AG09309 (cell line): ENCODE measurements at regions not wholly inside any gene's neighbourhood (a gene's known extent, or its start where the extent isn't known, plus 50 kb on each side); places are given as distances from the start of the nearest gene placed in this dataset.
A peak's percentile ranks its signal among the peaks of the same experiment; 100 is the strongest.

Experiments used
- DNase-seq: peaks from one replicate; pipeline ENCODE4 v3.0.0-alpha.2; 2010; ENCODE audit warnings: low read depth
- H3K4me3 ChIP-seq: 2 replicates; pipeline ENCODE4 v1.5.1; 2011; ENCODE audit warnings: mild to moderate bottlenecking, low read depth, low read length, moderate library complexity; ENCODE audit not compliant: control insufficient read depth
- CTCF ChIP-seq: IDR thresholded peaks from 2 replicates; pipeline ENCODE4 v1.5.1; 2011; ENCODE audit warnings: mild to moderate bottlenecking, low read depth, low read length, inconsistent platforms; ENCODE audit not compliant: insufficient read depth, control insufficient read depth; ENCODE audit errors: missing control alignments

GRCh38 chr17:72536788-72537187 is 416.0 kb downstream of the SOX9 start:
- TF ChIP-seq CTCF: no peak
- no peak for DNase-seq

GRCh38 chr17:72538443-72538842 is 417.6 kb downstream of the SOX9 start:
- DNase-seq: no peak
- TF ChIP-seq CTCF: no peak

More at GRCh38 chr17:72536788-72537187, 416.0 kb downstream of the SOX9 start:
- H3K4me3 ChIP-seq: no peak overlapping the region

GRCh38 chr17:72538901-72539352 is 418.1 kb downstream of the SOX9 start:
- H3K4me3 ChIP-seq: no peak overlapping the region
- no peak for TF ChIP-seq CTCF
- DNase-seq: no peak

More at GRCh38 chr17:72538443-72538842, 417.6 kb downstream of the SOX9 start:
- no peak overlapping the region for H3K4me3 ChIP-seq

GRCh38 chr17:72539981-72540897 is 419.4 kb downstream of the SOX9 start:
- TF ChIP-seq CTCF: peak; percentile 77
- H3K4me3 ChIP-seq: peak overlapping the region; percentile 17
- no peak for DNase-seq

- DNase-seq: no peak
- H3K4me3 ChIP-seq: no peak overlapping the region
- no peak for TF ChIP-seq CTCF
Measured at GRCh38 chr17:72542317-72542716, 421.5 kb downstream of the SOX9 start.

GRCh38 chr17:72545766-72546165 is 424.9 kb downstream of the SOX9 start:
- peak; percentile 28 for DNase-seq
- H3K4me3 ChIP-seq: no peak overlapping the region
- no peak for TF ChIP-seq CTCF
